ENCODE measurements at regions not wholly inside any gene's neighbourhood (a gene's known extent, or its start where the extent isn't known, plus 50 kb on each side); places are given as distances from the start of the nearest gene placed in this dataset.
A peak's percentile ranks its signal among the peaks of the same experiment; 100 is the strongest.

GRCh38 chrX:40852586-40852985 is 117.2 kb upstream of the MED14 start:
- Mint-ChIP-seq H3K27ac (peak overlapping the region; percentile 41 to 100 (median 99)), H3K4me3 (peak overlapping the region in 1 of 2 experiments; percentile 45; a peak in 3 of 5 replicates), H3K9me3 (peaks cover 62 to 64% of the 10 kb centered on the region in 2 experiments), H3K27me3 (ENCODE audit: low read depth) (no peaks in the 10 kb centered on the region), H3K36me3 (ENCODE audit: insufficient read depth in 1 of 3, low read depth in 3 of 3) (peaks cover 3 to 26% (median 8%) of the 10 kb centered on the region in 3 experiments), H3K4me1 (peaks cover 35 to 39% of the 10 kb centered on the region in 2 experiments)
- Histone ChIP-seq H3K27ac (ENCODE audit: insufficient read length, low read depth, low read length) (peak overlapping the region; percentile 99), H3K4me1 (ENCODE audit: insufficient read depth, low read length) (peaks cover 6% of the 10 kb centered on the region), H3T11ph (ENCODE audit: low read length) (no peak overlapping the region), H3K79me2 (ENCODE audit: insufficient read depth, low read length) (no peaks in the 10 kb centered on the region), H3K4ac (ENCODE audit: low read depth, low read length) (no peak overlapping the region), H2BK5ac (ENCODE audit: insufficient read length, low read length) (no peak overlapping the region), H2AFZ (ENCODE audit: low read length) (no peak overlapping the region), H2BK12ac (ENCODE audit: insufficient read length, low read depth, low read length) (no peak overlapping the region), H2BK20ac (ENCODE audit: low read depth, low read length, poor library complexity, severe bottlenecking) (no peak overlapping the region), H3K23ac (ENCODE audit: insufficient read length, low read depth, low read length) (no peak overlapping the region), H3K9me3 (ENCODE audit: control insufficient read depth, low read depth, low read length) (no peaks in the 10 kb centered on the region), H3K79me1 (ENCODE audit: insufficient read depth, low read depth, low read length, poor library complexity, severe bottlenecking) (no peaks in the 10 kb centered on the region), H3K56ac (ENCODE audit: insufficient read length, low read depth, low read length) (no peak overlapping the region), H2BK120ac (ENCODE audit: low read depth, low read length, poor library complexity, severe bottlenecking) (no peak overlapping the region), H3K4me2 (ENCODE audit: insufficient read depth, insufficient read length, low read length) (no peak overlapping the region), H2BK15ac (ENCODE audit: low read depth, low read length) (no peak overlapping the region), H4K5ac (ENCODE audit: insufficient read length, low read depth, low read length) (no peak overlapping the region), H3K27me3 (ENCODE audit: insufficient read depth, low read length) (no peaks in the 10 kb centered on the region), H4K8ac (replicated peaks; ENCODE audit: insufficient read length, low read depth, low read length) (no peak overlapping the region), H2AK5ac (ENCODE audit: insufficient read length, low read length) (no peak overlapping the region), H3K14ac (ENCODE audit: insufficient read depth, low read length) (no peak overlapping the region), H3K9ac (ENCODE audit: extremely low read depth, insufficient read length, low read length) (no peak overlapping the region), H4K20me1 (ENCODE audit: control insufficient read depth, insufficient read depth, insufficient read length) (no peaks in the 10 kb centered on the region), H3K18ac (ENCODE audit: insufficient read length, low read depth, low read length) (no peak overlapping the region), H3K23me2 (ENCODE audit: insufficient read length, low read depth, low read length, poor library complexity, severe bottlenecking) (no peaks in the 10 kb centered on the region), H4K91ac (ENCODE audit: insufficient read length, low read depth, low read length) (no peak overlapping the region)
- no peak for TF ChIP-seq CTCF (conservative IDR thresholded peaks at IDR 0.05)
- peak; percentile 48 for DNase-seq
